ENCODE measurements at regions not wholly inside any gene's neighbourhood (a gene's known extent, or its start where the extent isn't known, plus 50 kb on each side); places are given as distances from the start of the nearest gene placed in this dataset.

- no peak overlapping the region for H2BK5ac ChIP-seq (ENCODE audit: insufficient read length, low read length)
- H3K4me1 ChIP-seq (ENCODE audit: insufficient read depth, low read length): no peaks in the 10 kb centered on the region
- no peak overlapping the region for H4K8ac ChIP-seq (replicated peaks; ENCODE audit: insufficient read length, low read depth, low read length)
- Mint-ChIP-seq H3K36me3 (ENCODE audit: insufficient read depth in 1 of 3, low read depth in 3 of 3) (peaks cover 2 to 20% (median 8%) of the 10 kb centered on the region in 3 experiments; a peak in 6 of 7 replicates), H3K9me3 (peaks cover 4 to 6% of the 10 kb centered on the region in 2 experiments; a peak in 4 of 5 replicates), H3K27ac (peak overlapping the region; percentile 68 to 98 (median 97); a peak in 6 of 7 replicates), H3K4me1 (peaks cover 15 to 16% of the 10 kb centered on the region in 2 experiments), H3K4me3 (peak overlapping the region in 1 of 2 experiments; percentile 45; a peak in 1 of 5 replicates), H3K27me3 (ENCODE audit: low read depth) (no peaks in the 10 kb centered on the region)
- H3K4ac ChIP-seq (ENCODE audit: low read depth, low read length): no peak overlapping the region
- peak; percentile 31 for DNase-seq
- H2BK20ac ChIP-seq (ENCODE audit: low read depth, low read length, poor library complexity, severe bottlenecking): no peak overlapping the region
- no peak overlapping the region for H3K56ac ChIP-seq (ENCODE audit: insufficient read length, low read depth, low read length)
- no peaks in the 10 kb centered on the region for H3K79me2 ChIP-seq (ENCODE audit: insufficient read depth, low read length)
- no peaks in the 10 kb centered on the region for H3K9me3 ChIP-seq (ENCODE audit: control insufficient read depth, low read depth, low read length)
- no peaks in the 10 kb centered on the region for H3K23me2 ChIP-seq (ENCODE audit: insufficient read length, low read depth, low read length, poor library complexity, severe bottlenecking)
- no peak overlapping the region for H3K27ac ChIP-seq (ENCODE audit: insufficient read length, low read depth, low read length)
- no peaks in the 10 kb centered on the region for H3K27me3 ChIP-seq (ENCODE audit: insufficient read depth, low read length)
- peak overlapping the region; percentile 36 for H3T11ph ChIP-seq (ENCODE audit: low read length)
- H4K91ac ChIP-seq (ENCODE audit: insufficient read length, low read depth, low read length): no peak overlapping the region
- no peak overlapping the region for H3K4me2 ChIP-seq (ENCODE audit: insufficient read depth, insufficient read length, low read length)
- WGBS (ENCODE audit: extremely low coverage, insufficient read length, low lambda C conversion rate): no CpG with 5 or more reads among the region's 3 CpGs
- no peak overlapping the region for H2BK15ac ChIP-seq (ENCODE audit: low read depth, low read length)
- H2AK5ac ChIP-seq (ENCODE audit: insufficient read length, low read length): no peak overlapping the region
- H4K5ac ChIP-seq (ENCODE audit: insufficient read length, low read depth, low read length): no peak overlapping the region
- no peaks in the 10 kb centered on the region for H3K79me1 ChIP-seq (ENCODE audit: insufficient read depth, low read depth, low read length, poor library complexity, severe bottlenecking)
- no peak overlapping the region for H2BK12ac ChIP-seq (ENCODE audit: insufficient read length, low read depth, low read length)
- no peak overlapping the region for H3K9ac ChIP-seq (ENCODE audit: extremely low read depth, insufficient read length, low read length)
- no peak overlapping the region for H3K14ac ChIP-seq (ENCODE audit: insufficient read depth, low read length)
- no peak overlapping the region for H3K18ac ChIP-seq (ENCODE audit: insufficient read length, low read depth, low read length)
- no peaks in the 10 kb centered on the region for H4K20me1 ChIP-seq (ENCODE audit: control insufficient read depth, insufficient read depth, insufficient read length)
- H2AFZ ChIP-seq (ENCODE audit: low read length): no peak overlapping the region
- TF ChIP-seq CTCF (conservative IDR thresholded peaks at IDR 0.05): no peak
- no peak overlapping the region for H2BK120ac ChIP-seq (ENCODE audit: low read depth, low read length, poor library complexity, severe bottlenecking)
- H3K23ac ChIP-seq (ENCODE audit: insufficient read length, low read depth, low read length): no peak overlapping the region
Measured at GRCh38 chr9:30116673-30117217, 2267.7 kb upstream of the ACO1 start.

Measured in H9 (cell line).